Fibroblast of skin of right biceps (primary cell): ENCODE measurements at regions not wholly inside any gene's neighbourhood (a gene's known extent, or its start where the extent isn't known, plus 50 kb on each side); places are given as distances from the start of the nearest gene placed in this dataset.

ENCODE experiments used
- DNase-seq: peaks from one replicate; pipeline ENCODE4 v3.0.0-alpha.2; 2013

GRCh38 chr3:102605153-102605552 is 170.3 kb downstream of the ZPLD1 start:
- no peak for DNase-seq

- DNase-seq: no peak
These were observed 174.1 kb downstream of the ZPLD1 start for GRCh38 chr3:102608875-102609274.

GRCh38 chr3:102614021-102614569 is 179.3 kb downstream of the ZPLD1 start:
- DNase-seq: no peak

GRCh38 chr3:102614585-102614984 is 179.8 kb downstream of the ZPLD1 start:
- no peak for DNase-seq

- no peak for DNase-seq
These were observed 182.6 kb downstream of the ZPLD1 start for GRCh38 chr3:102617381-102617780.

GRCh38 chr3:102619361-102619760 is 184.5 kb downstream of the ZPLD1 start:
- no peak for DNase-seq

GRCh38 chr3:102629943-102630342 is 195.1 kb downstream of the ZPLD1 start:
- DNase-seq: no peak

- DNase-seq: no peak
These were observed 195.7 kb downstream of the ZPLD1 start for GRCh38 chr3:102630531-102630930.

GRCh38 chr3:102643546-102643945 is 208.7 kb downstream of the ZPLD1 start:
- DNase-seq: no peak

GRCh38 chr3:102646557-102646956 is 211.7 kb downstream of the ZPLD1 start:
- no peak for DNase-seq

GRCh38 chr3:102660653-102661052 is 225.8 kb downstream of the ZPLD1 start:
- no peak for DNase-seq

- no peak for DNase-seq
These were observed 227.1 kb downstream of the ZPLD1 start for GRCh38 chr3:102661707-102662497.

- no peak for DNase-seq
These were observed 227.6 kb downstream of the ZPLD1 start for GRCh38 chr3:102662498-102662772.

- no peak for DNase-seq
These were observed 229.3 kb downstream of the ZPLD1 start for GRCh38 chr3:102664126-102664525.

- DNase-seq: no peak
These were observed 230.4 kb downstream of the ZPLD1 start for GRCh38 chr3:102665183-102665582.

- DNase-seq: no peak
These were observed 233.4 kb downstream of the ZPLD1 start for GRCh38 chr3:102668247-102668646.

GRCh38 chr3:102670986-102671385 is 236.2 kb downstream of the ZPLD1 start:
- DNase-seq: no peak

GRCh38 chr3:102672305-102672704 is 237.5 kb downstream of the ZPLD1 start:
- no peak for DNase-seq

- peak; percentile 52 for DNase-seq
These were observed 238.7 kb downstream of the ZPLD1 start for GRCh38 chr3:102673271-102674115.

GRCh38 chr3:102674284-102674683 is 239.5 kb downstream of the ZPLD1 start:
- DNase-seq: no peak

- no peak for DNase-seq
These were observed 241.6 kb downstream of the ZPLD1 start for GRCh38 chr3:102676424-102676823.

- DNase-seq: no peak
These were observed 247.9 kb downstream of the ZPLD1 start for GRCh38 chr3:102682741-102683140.

- no peak for DNase-seq
These were observed 252.0 kb downstream of the ZPLD1 start for GRCh38 chr3:102686792-102687191.
